ENCODE measurements at regions not wholly inside any gene's neighbourhood (a gene's known extent, or its start where the extent isn't known, plus 50 kb on each side); places are given as distances from the start of the nearest gene placed in this dataset.

DNA sequence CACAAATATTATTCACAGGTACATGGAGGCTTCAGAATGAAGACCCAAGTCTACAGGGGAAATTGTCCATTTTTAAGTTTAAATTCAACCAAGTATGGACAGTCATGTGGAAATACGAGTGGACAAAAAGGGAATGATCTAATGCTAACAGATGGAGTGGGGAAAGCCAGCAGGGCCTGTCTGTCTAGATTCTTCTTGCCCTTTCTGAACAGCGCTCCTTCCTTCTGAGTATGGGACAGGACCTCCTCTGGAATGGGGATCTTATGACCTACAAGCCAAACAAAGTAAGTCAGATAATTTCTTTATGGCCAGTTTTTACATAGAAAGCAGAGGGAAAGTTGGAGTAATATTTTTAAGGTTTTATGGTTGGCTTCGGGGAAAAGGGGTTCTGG, 119.8 kb upstream of the NEK6 start:
- TF ChIP-seq, protein P1, sequence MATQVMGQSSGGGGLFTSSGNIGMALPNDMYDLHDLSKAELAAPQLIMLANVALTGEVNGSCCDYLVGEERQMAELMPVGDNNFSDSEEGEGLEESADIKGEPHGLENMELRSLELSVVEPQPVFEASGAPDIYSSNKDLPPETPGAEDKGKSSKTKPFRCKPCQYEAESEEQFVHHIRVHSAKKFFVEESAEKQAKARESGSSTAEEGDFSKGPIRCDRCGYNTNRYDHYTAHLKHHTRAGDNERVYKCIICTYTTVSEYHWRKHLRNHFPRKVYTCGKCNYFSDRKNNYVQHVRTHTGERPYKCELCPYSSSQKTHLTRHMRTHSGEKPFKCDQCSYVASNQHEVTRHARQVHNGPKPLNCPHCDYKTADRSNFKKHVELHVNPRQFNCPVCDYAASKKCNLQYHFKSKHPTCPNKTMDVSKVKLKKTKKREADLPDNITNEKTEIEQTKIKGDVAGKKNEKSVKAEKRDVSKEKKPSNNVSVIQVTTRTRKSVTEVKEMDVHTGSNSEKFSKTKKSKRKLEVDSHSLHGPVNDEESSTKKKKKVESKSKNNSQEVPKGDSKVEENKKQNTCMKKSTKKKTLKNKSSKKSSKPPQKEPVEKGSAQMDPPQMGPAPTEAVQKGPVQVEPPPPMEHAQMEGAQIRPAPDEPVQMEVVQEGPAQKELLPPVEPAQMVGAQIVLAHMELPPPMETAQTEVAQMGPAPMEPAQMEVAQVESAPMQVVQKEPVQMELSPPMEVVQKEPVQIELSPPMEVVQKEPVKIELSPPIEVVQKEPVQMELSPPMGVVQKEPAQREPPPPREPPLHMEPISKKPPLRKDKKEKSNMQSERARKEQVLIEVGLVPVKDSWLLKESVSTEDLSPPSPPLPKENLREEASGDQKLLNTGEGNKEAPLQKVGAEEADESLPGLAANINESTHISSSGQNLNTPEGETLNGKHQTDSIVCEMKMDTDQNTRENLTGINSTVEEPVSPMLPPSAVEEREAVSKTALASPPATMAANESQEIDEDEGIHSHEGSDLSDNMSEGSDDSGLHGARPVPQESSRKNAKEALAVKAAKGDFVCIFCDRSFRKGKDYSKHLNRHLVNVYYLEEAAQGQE (IDR thresholded peaks at IDR 0.05; ENCODE audit: insufficient read depth in 1 of 2, low read depth in 2 of 2, low read length in 2 of 2) = no peak
- TF ChIP-seq TAF1 (IDR thresholded peaks at IDR 0.05; ENCODE audit: borderline replicate concordance, insufficient read depth, low read length) (no peak), FOXP2 (optimal IDR thresholded peaks at IDR 0.05; ENCODE audit: borderline replicate concordance, extremely low read depth, extremely low read length, insufficient read depth) (no peak), POLR2AphosphoS5 (IDR thresholded peaks at IDR 0.05; ENCODE audit: low read depth, low read length) (no peak), SIN3A (IDR thresholded peaks at IDR 0.05; ENCODE audit: borderline replicate concordance, insufficient read depth, low read length) (no peak)

DNA sequence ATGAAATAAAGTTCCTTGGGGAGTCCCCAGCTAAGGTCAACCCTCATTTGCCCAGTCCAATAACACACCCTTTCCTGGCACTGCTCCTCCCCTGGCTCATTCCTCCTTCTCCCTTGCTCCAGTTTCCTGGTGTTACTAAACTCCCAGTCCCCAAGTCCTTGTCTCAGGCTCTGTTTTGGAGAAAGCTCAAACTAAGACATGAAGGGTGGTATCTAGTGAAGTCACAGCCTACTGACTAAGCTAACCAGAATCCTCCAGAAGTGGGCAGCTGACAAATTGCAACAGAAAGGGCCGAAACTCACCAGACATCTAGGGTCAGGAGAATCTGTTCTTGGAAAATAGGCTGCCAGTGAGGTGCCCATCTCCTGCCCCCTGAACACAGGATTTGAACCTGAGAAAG, 118.7 kb upstream of the NEK6 start:
- no peak for TF ChIP-seq SIN3A (IDR thresholded peaks at IDR 0.05; ENCODE audit: borderline replicate concordance, insufficient read depth, low read length)
- TF ChIP-seq, protein P1 (IDR thresholded peaks at IDR 0.05; ENCODE audit: insufficient read depth in 1 of 2, low read depth in 2 of 2, low read length in 2 of 2) = no peak
- TF ChIP-seq POLR2AphosphoS5 (IDR thresholded peaks at IDR 0.05; ENCODE audit: low read depth, low read length) = no peak
- TF ChIP-seq FOXP2 (optimal IDR thresholded peaks at IDR 0.05; ENCODE audit: borderline replicate concordance, extremely low read depth, extremely low read length, insufficient read depth) = no peak
- no peak for TF ChIP-seq TAF1 (IDR thresholded peaks at IDR 0.05; ENCODE audit: borderline replicate concordance, insufficient read depth, low read length)

DNA sequence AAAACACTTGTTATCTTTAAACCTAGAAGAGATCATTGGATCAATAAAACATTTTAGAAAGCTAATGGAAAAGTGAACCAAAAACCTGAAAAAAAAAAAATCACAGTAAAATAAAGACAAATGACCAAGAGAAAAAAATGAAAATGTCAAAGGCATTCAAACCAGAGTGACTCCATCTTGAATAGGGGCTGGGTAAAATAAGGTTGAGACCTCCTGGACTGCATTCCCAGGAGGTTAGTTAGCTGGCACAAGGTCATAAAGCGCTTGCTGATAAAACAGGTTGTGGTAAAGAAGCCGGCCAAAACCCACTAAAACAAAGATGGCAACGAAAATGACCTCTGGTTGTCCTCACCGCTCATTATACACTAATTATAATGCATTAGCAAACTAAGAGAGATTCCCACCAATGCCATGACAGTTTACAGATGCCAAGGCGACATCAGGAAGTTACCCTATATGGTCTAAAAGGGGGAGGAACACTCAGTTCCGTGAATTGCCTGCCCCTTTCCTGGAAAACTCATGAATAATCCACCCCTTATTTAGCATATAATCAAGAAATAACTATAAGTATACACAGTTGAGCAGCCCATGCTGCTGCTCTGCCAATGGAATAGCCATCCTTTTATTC, 116.7 kb upstream of the NEK6 start:
- TF ChIP-seq SIN3A (IDR thresholded peaks at IDR 0.05; ENCODE audit: borderline replicate concordance, insufficient read depth, low read length) (no peak), POLR2AphosphoS5 (IDR thresholded peaks at IDR 0.05; ENCODE audit: low read depth, low read length) (no peak), FOXP2 (optimal IDR thresholded peaks at IDR 0.05; ENCODE audit: borderline replicate concordance, extremely low read depth, extremely low read length, insufficient read depth) (no peak), TAF1 (IDR thresholded peaks at IDR 0.05; ENCODE audit: borderline replicate concordance, insufficient read depth, low read length) (no peak)
- TF ChIP-seq, protein P1 (IDR thresholded peaks at IDR 0.05; ENCODE audit: insufficient read depth in 1 of 2, low read depth in 2 of 2, low read length in 2 of 2) = no peak

DNA sequence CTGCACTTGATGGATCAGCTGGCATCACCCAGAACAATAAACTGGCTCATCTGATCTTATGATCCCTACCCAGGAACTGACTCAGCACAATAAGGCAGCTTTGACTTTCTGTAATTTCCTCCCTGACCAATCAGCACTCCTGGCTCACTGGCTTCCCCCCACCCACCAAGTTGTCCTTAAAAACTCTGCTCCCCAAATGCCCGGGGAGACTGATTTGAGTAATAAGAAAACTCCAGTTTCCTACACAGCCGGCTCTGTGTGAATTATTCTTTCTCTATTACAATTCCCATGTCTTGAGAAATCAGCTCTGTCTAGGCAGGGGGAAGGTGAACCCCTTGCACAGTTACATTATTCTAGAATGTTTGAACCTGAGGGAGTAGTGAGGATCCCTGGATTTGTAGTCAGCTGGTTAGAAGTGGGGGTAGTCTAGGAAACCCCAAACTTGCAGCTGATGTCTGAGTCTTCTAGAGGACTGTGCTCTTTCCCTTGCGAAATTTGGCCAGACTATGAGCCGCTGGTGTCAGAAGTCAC, 111.7 kb upstream of the NEK6 start:
- TF ChIP-seq SIN3A (IDR thresholded peaks at IDR 0.05; ENCODE audit: borderline replicate concordance, insufficient read depth, low read length) (no peak), POLR2AphosphoS5 (IDR thresholded peaks at IDR 0.05; ENCODE audit: low read depth, low read length) (no peak), FOXP2 (optimal IDR thresholded peaks at IDR 0.05; ENCODE audit: borderline replicate concordance, extremely low read depth, extremely low read length, insufficient read depth) (no peak), TAF1 (IDR thresholded peaks at IDR 0.05; ENCODE audit: borderline replicate concordance, insufficient read depth, low read length) (no peak)
- TF ChIP-seq, protein P1 (IDR thresholded peaks at IDR 0.05; ENCODE audit: insufficient read depth in 1 of 2, low read depth in 2 of 2, low read length in 2 of 2) = no peak
